Adrenal gland (tissue), 9 donors: ENCODE measurements at regions not wholly inside any gene's neighbourhood (a gene's known extent, or its start where the extent isn't known, plus 50 kb on each side); places are given as distances from the start of the nearest gene placed in this dataset.

Source experiments
- DNase-seq, 7 donors: peaks; one replicate each; pipeline ENCODE4 v3.0.0-alpha.2; 2019 to 2020
- H3K27ac ChIP-seq, 5 donors: fragments of 200-600 bp; sonication (generic) in 4 of 5; 1 replicate in 3 of 5; 2 replicates in 2 of 5; pipeline versions ENCODE4 v1.5.1 to v1.8.0; 2016 to 2020; ENCODE audit warnings: mild to moderate bottlenecking in 1 of 5
- H3K27me3 ChIP-seq: fragments of 200-600 bp; 2 replicates; pipeline ENCODE4 v1.8.0; 2021
- H3K36me3 ChIP-seq, 2 donors: fragments of 200-600 bp; replicated peaks in 1 of 2; 1 replicate in 1 of 2; 2 replicates in 1 of 2; pipeline versions ENCODE4 v1.5.1 to v1.8.0; 2018 to 2022
- H3K4me1 ChIP-seq, 2 donors: fragments of 200-600 bp; replicated peaks in 1 of 2; 1 replicate in 1 of 2; 2 replicates in 1 of 2; pipeline versions ENCODE4 v1.5.1 to v1.8.0; 2018 to 2021
- H3K4me3 ChIP-seq, 4 donors: fragments of 200-600 bp; sonication (generic) in 3 of 4; one replicate each; pipeline ENCODE4 v1.5.1; 2016 to 2018
- H3K9me3 ChIP-seq, 3 donors: fragments of 200-600 bp; sonication (generic) in 1 of 3; replicated peaks in 1 of 3; 1 replicate in 2 of 3; 2 replicates in 1 of 3; pipeline versions ENCODE4 v1.5.1 to v1.8.0; 2016 to 2021
- CTCF ChIP-seq, 6 experiments: fragments of 450-650 bp in 4 of 6; fragments of 200-600 bp in 2 of 6; sonication (generic) in 1 of 6; IDR thresholded peaks; 1 replicate in 5 of 6; 2 replicates in 1 of 6; pipeline versions ENCODE4 v1.5.1 to v1.8.0; 2016 to 2021; ENCODE audit warnings: antibody characterized with exemption in 6 of 6, mild to moderate bottlenecking in 2 of 6, moderate library complexity in 1 of 6
- POLR2A ChIP-seq, 2 donors: fragments of 450-650 bp; IDR thresholded peaks; one replicate each; pipeline ENCODE4 v1.6.1; 2017; ENCODE audit warnings: antibody characterized with exemption in 2 of 2, mild to moderate bottlenecking in 2 of 2, moderate library complexity in 1 of 2
- WGBS, 4 donors: extraction: QIAGEN DNeasy Blood & Tissue Kit in 2 of 4; methylation state at CpG; one replicate each; pipeline versions ENCODE4 v1.1.5 to v1.1.7; 2013 to 2017; 5-methylcytosine and 5-hydroxymethylcytosine counted together
- intact Hi-C, 2 donors: fragments of 100-400 bp; cut with DNase I; formaldehyde crosslinking; loops; one replicate each; pipeline versions ENCODE4 v1.14.1 to v1.15.0; 2022 to 2023
- donor health status: healthy with polysubstance abuse.
- donor health status: Bipolar disorder and iron deficiency.
- donor health status: DM: yes; HTN: yes; CAD: no.
- donor health status: DM: no; HTN: no; CAD: no.
- donor health status: DM: no; HTN: no; CAD: no.

GRCh38 chr10:9068003-9068402, 1013.5 kb downstream of the GATA3 start:
- intact Hi-C loops, result no loop called here
- Histone ChIP-seq H3K4me3 (no peak overlapping the region), H3K27ac (no peak overlapping the region), H3K27me3 (no peaks in the 10 kb centered on the region), H3K4me1 (no peaks in the 10 kb centered on the region), H3K9me3 (no peaks in the 10 kb centered on the region), H3K36me3 (no peaks in the 10 kb centered on the region)
- DNase-seq, result no peak
- TF ChIP-seq POLR2A (IDR thresholded peaks at IDR 0.05), result no peak
- no peak for TF ChIP-seq CTCF (IDR thresholded peaks at IDR 0.05)

- no peaks in the 10 kb centered on the region for H3K9me3 ChIP-seq
- DNase-seq, result no peak
- TF ChIP-seq CTCF (IDR thresholded peaks at IDR 0.05) (no peak), POLR2A (IDR thresholded peaks at IDR 0.05) (no peak)
- no peak overlapping the region for H3K4me3 ChIP-seq
- intact Hi-C loops, result no loop called here
- 79 to 88% (median 87%) methylated on average over 4 of the region's 4 CpGs for WGBS, 4 donors
- no peaks in the 10 kb centered on the region for H3K27me3 ChIP-seq
- no peaks in the 10 kb centered on the region for H3K4me1 ChIP-seq
- H3K36me3 ChIP-seq, result no peaks in the 10 kb centered on the region
- no peak overlapping the region for H3K27ac ChIP-seq
These were observed 1014.6 kb downstream of the GATA3 start for GRCh38 chr10:9069136-9069535.

- Histone ChIP-seq H3K9me3 (no peaks in the 10 kb centered on the region), H3K36me3 (no peaks in the 10 kb centered on the region), H3K4me1 (no peaks in the 10 kb centered on the region), H3K27me3 (no peaks in the 10 kb centered on the region), H3K27ac (no peak overlapping the region), H3K4me3 (no peak overlapping the region)
- intact Hi-C loops, result no loop called here
- no peak for TF ChIP-seq POLR2A (IDR thresholded peaks at IDR 0.05)
- TF ChIP-seq CTCF (IDR thresholded peaks at IDR 0.05), result no peak
- 67 to 71% (median 70%) methylated on average over 1 of the region's 1 CpG for WGBS, 4 donors
- DNase-seq, result no peak
These were observed 1020.9 kb downstream of the GATA3 start for GRCh38 chr10:9075420-9075819.

- H3K36me3 ChIP-seq, result no peaks in the 10 kb centered on the region
- H3K4me3 ChIP-seq, result no peak overlapping the region
- intact Hi-C loops, result no loop called here
- no peaks in the 10 kb centered on the region for H3K4me1 ChIP-seq
- 48 to 57% (median 50%) methylated on average over 2 of the region's 2 CpGs for WGBS, 4 donors
- no peak for DNase-seq
- no peaks in the 10 kb centered on the region for H3K27me3 ChIP-seq
- TF ChIP-seq POLR2A (IDR thresholded peaks at IDR 0.05) (no peak), CTCF (IDR thresholded peaks at IDR 0.05) (no peak)
- H3K27ac ChIP-seq, result no peak overlapping the region
- no peaks in the 10 kb centered on the region for H3K9me3 ChIP-seq
These were observed 1021.6 kb downstream of the GATA3 start for GRCh38 chr10:9076066-9076465.
